GM18951 (cell line): ENCODE measurements at regions not wholly inside any gene's neighbourhood (a gene's known extent, or its start where the extent isn't known, plus 50 kb on each side); places are given as distances from the start of the nearest gene placed in this dataset.

Experiments used
- POLR2A ChIP-seq: IDR thresholded peaks from 4 replicates; pipeline ENCODE4 v1.6.1; 2011; ENCODE audit warnings: mild to moderate bottlenecking; ENCODE audit not compliant: insufficient read length, insufficient read depth; ENCODE audit errors: extremely low read depth
- in situ Hi-C: fragments of 300-500 bp; cut with MboI; formaldehyde crosslinking; loops from one replicate; pipeline ENCODE4 v1.12.0; 2022; ENCODE audit warnings: low sequenced_read_pairs, mixed read lengths, inconsistent platforms; ENCODE audit not compliant: unreplicated experiment

- in situ Hi-C loops = no loop called here
- no peak for TF ChIP-seq POLR2A
These were observed 94.7 kb upstream of the ZNF618 start for GRCh38 chr9:113781381-113781780.

DNA sequence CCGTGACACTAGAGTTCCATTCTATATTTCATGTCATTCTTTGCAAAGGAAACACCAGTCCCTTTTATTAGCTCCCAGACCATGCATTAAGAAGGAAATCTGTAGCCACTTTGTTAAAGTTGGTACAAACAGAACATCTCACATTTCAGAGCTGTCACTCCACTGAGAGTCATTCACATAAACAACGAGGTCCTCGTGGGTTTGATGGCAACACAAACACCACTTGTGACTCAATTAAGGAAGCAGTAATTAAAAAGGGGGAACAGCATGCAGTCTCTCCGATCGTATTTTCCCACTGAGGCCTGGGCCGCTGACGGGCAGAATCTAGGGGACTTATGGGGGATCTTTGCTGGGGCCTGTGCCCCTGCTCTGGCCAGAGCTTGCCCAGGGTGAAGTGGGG is 94.2 kb upstream of the ZNF618 start:
- in situ Hi-C loops = no loop called here
- TF ChIP-seq POLR2A = no peak

DNA sequence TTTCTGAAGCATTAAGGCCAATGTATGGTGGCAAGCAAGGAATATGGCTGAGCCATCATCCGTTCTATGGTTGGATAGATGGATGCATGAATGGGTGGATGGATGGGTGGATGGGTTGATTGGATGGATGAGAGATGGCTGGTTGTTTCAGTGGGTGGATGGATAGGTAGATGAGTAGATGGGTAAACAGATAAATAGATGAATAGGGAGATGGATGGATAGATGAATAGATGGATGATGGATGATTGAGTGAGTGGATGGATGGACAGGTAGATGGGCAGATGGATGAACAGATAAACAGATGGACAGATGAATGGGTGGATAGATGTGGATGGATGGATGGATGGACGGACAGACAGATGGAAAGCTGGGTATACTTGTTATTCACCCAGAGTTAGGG is 92.6 kb upstream of the ZNF618 start:
- in situ Hi-C loops = no loop called here
- TF ChIP-seq POLR2A = no peak

DNA sequence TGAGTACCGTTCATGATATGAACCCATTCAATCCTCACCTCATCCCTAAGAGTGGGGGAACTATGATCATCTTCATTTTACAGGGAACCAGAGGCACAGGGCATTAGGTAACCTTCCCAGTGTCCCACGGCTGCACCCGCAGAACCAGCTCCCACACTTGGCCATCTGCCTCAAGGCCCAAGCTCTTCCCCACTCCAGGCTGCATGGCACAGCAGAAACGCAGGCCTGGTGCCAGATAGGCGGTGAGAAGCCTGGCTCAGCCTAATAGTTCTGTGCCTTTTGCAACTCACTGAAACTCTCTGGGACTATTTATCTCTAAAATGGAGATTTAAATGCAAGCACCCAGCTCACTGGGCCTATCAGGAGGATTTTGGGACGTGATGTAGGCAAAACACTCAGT is 90.8 kb upstream of the ZNF618 start:
- in situ Hi-C loops = no loop called here
- TF ChIP-seq POLR2A = no peak

GRCh38 chr9:113786071-113786470 is 90.0 kb upstream of the ZNF618 start:
- in situ Hi-C loops = no loop called here
- TF ChIP-seq POLR2A = no peak

- no peak for TF ChIP-seq POLR2A
- in situ Hi-C loops = no loop called here
These were observed 88.2 kb upstream of the ZNF618 start for GRCh38 chr9:113787871-113788270.

DNA sequence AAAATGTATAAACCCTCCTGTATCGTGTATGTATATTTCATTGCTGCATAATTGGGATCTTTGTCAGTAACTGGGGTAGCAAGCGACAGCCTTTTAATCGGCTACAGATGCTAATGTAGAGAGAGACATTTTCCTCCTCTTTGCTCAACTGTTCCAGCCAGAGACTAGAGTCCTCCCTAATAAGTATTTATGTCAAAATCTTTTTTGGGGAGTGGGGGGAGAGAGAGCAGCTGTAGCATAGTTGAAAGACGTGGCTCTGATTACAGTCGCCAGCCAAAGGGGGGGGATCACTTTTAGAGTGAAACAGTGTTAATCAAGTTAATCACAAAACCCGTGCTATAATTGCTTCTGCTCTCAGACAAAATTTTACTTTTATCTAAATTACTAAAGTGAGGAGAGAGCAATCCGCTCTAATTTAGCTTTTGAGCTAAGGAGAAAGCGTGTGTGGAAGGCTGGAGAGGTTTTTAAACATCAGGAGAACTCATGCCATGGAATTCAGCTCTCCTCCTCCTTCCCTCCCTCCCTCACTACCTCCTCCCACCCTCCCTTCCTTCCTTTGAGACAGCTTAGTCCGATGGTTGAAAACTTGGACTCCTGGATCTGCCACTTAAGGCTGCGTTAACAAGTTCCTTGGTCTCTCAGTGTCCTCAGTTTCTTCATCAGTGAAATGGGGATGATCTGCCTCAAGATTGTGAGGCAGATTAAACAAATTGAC is 87.3 kb upstream of the ZNF618 start:
- no peak for TF ChIP-seq POLR2A
- in situ Hi-C loops = no loop called here

DNA sequence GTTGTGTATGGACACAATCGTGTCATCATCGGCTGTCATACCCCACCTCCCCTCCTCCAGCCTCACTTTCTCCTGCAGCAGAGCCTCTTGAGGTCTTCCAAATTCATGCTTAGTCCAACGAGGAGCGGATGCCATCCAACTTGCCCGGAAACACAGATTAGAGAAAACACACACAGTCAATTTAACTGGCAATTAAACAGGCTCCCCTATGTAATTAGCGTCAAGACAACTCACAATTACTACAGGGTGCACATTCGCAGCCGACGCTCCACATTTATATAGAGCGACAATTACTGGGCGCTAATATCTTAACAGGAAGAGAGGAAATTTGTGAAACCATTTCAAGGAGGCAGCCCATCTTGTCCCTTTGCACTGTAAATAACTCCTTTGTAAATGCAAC is 86.0 kb upstream of the ZNF618 start:
- in situ Hi-C loops = no loop called here

GRCh38 chr9:113793558-113793957 is 82.6 kb upstream of the ZNF618 start:
- in situ Hi-C loops = no loop called here
- TF ChIP-seq POLR2A = no peak

More for the DNA sequence above, 86.0 kb upstream of the ZNF618 start:
- no peak for TF ChIP-seq POLR2A

GRCh38 chr9:113794721-113795120 is 81.4 kb upstream of the ZNF618 start:
- TF ChIP-seq POLR2A = no peak

GRCh38 chr9:113795811-113796392 is 80.2 kb upstream of the ZNF618 start:
- no peak for TF ChIP-seq POLR2A
- in situ Hi-C loops = no loop called here

More at GRCh38 chr9:113794721-113795120, 81.4 kb upstream of the ZNF618 start:
- in situ Hi-C loops = no loop called here

DNA sequence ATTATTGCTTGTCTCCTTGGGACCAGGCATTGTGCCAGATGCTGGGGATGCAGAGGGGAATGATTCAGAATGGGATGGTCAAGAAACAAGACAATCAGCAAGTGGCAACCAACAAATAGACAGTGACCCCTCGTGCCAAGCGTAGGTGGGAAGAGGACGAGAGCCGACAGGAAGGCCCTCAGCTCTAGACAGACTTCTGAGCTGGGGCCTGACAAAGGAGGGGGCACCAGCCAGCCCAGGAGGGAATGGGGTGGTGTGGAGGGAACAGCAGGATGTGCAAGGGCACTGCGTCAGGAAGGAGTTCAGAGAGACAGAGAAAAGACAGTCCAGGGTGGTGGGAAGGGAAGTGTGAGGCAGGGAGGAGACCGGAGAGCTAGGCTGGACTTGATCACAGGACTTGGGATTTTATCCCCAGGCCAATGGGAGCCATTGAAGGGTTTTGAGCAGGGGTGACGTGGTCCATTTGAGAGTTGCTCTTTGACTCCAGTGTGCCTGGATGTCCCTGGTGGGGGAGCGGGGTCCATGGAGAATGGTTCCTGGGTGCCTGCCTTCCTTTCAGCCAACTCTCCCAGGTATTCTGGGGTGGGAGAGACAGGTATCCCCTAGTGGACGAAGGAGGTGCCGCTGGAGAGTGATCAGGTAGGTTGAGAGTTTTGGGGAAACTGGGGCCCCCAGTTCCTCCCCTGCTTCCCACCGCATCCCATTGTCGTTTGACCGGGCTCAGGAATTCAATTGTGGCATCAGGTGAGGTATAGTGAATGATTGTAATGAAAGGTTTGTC is 79.3 kb upstream of the ZNF618 start:
- no peak for TF ChIP-seq POLR2A
- in situ Hi-C loops = no loop called here

DNA sequence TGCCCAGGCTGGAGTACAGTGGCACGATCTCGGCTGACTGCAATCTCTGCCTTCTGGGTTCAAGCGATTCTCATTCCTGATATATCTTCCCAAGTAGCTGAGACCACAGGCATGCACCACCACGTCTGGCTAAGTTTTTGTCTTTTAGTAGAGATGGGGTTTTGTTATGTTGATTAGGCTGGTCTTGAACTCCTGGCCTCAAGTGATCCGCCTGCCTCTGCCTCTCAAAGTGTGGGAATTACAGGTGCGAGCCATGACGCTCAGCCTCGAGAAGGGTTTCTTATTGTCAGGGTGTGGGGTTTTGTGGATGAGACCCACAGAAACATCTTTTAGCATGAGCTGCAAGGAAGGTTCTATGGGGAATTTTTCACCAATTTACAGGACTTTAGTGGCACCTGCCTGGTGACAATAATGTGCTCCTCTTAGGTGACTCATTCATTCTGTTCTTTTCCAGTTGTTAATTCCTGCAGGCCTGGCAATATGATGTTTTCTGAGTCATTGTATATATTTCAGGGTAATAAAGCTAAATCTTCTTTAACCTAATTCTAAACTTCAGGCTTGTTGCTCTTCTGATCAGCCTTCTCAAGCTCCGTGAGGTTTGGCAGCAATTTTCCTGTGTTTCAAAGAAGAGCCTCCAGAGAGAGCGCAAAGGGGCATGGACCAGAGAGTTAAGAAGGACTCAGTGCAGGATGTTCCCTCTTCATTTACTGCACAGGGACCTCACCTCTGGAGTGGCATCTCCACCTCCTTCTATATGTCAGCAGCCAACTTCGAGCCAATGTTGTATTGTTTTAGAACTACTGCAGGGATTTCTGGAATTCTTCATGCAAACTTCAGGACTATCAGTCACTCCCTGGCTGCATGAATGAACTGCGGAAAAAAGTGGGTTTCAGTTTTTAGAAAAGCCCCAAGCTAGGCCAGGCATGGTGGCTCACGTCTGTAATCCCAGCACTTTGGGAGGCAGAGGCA is 77.8 kb upstream of the ZNF618 start:
- in situ Hi-C loops = no loop called here
- TF ChIP-seq POLR2A = no peak

- in situ Hi-C loops = no loop called here
- no peak for TF ChIP-seq POLR2A
These were observed 75.8 kb upstream of the ZNF618 start for GRCh38 chr9:113800276-113800675.
